Epithelial cell of proximal tubule (primary cell): ENCODE measurements at regions not wholly inside any gene's neighbourhood (a gene's known extent, or its start where the extent isn't known, plus 50 kb on each side); places are given as distances from the start of the nearest gene placed in this dataset.

Source experiments
- DNase-seq: peaks from one replicate; pipeline ENCODE4 v3.0.0-alpha.2; 2011; ENCODE audit warnings: low read depth
- H3K4me3 ChIP-seq: 2 replicates; pipeline ENCODE4 v1.5.1; 2011; ENCODE audit warnings: low read depth, mild to moderate bottlenecking, low read length
- TF ChIP-seq, protein P1 (sequence below): conservative IDR thresholded peaks from 2 replicates; pipeline ENCODE4 v1.5.1; 2012; ENCODE audit warnings: low read depth, mild to moderate bottlenecking, low read length

DNA sequence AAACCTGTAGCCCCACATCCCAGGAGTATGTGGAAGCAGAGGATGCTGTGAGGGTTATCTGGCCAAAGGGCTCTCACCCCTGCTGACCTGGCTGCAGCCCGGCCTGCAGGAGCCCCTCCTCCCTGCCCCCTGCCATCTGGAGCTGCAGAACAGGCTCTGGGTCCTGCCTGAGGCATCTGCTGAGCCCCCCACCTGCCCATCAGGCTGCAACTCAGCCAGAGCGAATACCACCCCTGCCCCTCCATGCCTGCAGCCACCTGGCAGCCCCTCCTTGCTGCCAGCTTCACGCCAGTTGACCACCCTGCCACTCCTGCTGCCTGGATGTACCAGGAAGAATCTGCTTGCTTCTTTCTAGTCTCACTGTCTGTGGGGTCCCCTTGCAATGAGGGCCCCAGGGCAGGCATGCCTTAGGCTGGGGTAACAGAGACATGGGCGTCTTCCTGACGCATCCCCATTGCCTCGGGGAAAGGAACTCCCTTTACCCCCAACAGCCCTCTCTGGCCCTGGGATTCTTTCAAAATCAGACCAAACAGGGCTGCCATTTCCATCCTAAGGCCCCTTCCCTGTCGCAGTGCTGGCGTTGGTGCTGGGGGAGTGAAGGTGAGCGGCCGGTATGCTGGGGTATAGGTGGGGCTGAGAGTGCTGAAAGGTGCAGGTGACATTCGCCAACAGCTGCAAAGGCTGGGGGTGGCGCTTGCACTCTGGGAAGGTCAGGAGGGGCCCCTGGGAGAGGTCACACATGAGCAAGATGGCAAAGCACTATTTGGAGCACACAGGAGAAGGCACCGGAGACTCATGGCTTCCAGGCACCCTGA, 1334.6 kb downstream of the TBC1D22A start:
- TF ChIP-seq, protein P1, sequence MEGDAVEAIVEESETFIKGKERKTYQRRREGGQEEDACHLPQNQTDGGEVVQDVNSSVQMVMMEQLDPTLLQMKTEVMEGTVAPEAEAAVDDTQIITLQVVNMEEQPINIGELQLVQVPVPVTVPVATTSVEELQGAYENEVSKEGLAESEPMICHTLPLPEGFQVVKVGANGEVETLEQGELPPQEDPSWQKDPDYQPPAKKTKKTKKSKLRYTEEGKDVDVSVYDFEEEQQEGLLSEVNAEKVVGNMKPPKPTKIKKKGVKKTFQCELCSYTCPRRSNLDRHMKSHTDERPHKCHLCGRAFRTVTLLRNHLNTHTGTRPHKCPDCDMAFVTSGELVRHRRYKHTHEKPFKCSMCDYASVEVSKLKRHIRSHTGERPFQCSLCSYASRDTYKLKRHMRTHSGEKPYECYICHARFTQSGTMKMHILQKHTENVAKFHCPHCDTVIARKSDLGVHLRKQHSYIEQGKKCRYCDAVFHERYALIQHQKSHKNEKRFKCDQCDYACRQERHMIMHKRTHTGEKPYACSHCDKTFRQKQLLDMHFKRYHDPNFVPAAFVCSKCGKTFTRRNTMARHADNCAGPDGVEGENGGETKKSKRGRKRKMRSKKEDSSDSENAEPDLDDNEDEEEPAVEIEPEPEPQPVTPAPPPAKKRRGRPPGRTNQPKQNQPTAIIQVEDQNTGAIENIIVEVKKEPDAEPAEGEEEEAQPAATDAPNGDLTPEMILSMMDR: no peak
- no peak for DNase-seq
- H3K4me3 ChIP-seq: no peak overlapping the region

DNA sequence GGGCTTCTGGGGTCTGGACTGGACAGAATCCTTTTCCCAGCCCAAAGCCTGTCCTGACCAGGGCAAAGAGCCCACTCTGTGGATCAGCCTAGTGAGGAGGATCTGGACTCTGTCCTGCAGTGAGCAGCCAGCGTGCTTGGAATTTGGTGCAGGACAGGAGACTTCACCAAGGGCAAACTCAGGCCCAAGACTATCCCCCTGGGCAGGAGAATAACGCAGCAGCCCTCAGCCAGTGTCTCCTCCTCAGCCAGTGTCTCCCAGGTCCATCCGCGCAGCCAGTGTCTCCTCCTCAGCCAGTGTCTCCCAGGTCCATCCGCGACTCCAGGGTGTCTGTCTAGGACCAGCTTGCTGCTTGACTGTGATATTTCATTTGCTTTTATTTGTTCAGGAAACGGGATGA, 1334.0 kb downstream of the TBC1D22A start:
- DNase-seq: no peak
- TF ChIP-seq, protein P1: no peak
- no peak overlapping the region for H3K4me3 ChIP-seq

DNA sequence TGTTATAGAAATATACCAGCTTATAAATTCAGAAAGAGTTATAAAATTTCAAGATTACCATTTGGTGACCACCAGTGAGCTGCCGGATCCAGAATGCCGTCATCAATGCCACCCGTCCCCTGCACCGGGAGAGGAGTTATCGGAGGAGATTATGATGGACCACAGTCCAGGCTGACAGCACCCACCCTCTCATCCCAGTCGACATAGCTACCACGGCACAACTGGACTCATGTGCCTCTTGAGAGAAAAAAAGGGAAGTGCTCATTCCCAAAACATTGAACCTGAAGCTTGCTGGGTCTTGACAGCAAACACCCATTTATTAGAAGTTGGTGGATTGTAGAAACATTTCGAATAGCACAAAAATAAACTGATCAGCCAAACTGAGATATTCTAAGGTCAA, 1331.5 kb downstream of the TBC1D22A start:
- no peak for DNase-seq
- no peak overlapping the region for H3K4me3 ChIP-seq
- TF ChIP-seq, protein P1: no peak

DNA sequence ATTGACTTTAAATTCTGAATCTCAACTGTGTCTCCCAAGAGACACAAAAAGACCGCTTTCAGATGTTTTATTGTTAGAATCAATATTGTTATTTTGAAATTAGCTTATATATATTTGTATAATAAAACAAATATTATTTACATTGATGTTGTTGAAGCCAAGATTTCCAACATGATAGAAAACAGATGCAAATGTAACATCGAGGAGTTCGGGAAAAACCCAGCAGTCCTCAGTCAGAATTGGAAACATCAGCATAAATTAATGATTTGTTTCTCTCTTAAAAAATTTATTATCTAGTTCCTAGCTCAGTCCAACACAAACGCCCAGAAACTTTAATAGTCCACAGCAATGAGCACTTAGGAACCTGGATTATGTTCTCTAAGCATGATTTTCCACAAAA, 1330.4 kb downstream of the TBC1D22A start:
- DNase-seq: no peak
- no peak overlapping the region for H3K4me3 ChIP-seq
- TF ChIP-seq, protein P1: no peak

DNA sequence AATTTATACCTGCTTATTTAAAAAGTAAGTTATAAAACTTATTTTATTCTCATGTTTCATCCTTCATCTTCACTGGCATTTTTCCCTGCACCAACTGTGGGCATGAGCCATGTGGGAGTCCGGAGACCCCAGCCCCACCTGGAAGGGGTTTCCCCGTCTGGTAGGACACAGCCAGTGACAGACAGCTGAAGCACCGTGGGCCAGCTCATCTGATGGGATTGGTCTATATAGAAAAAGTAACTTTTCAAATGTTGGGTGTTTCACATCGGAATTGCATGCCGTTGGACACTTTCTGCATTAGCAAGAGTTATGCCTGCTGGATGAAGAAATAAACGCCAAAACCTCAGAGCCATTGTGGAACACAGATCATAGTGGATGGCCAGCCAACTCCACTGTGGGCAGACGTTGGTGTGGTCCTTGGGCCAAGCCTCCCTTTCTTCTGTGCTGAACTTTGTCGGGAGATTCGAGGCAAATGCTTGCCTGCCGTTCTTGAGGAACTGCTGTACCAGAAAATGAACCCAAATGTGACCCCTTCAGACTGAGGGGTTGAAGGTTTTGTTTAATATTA, 1329.3 kb downstream of the TBC1D22A start:
- TF ChIP-seq, protein P1: no peak
- no peak overlapping the region for H3K4me3 ChIP-seq
- DNase-seq: no peak

DNA sequence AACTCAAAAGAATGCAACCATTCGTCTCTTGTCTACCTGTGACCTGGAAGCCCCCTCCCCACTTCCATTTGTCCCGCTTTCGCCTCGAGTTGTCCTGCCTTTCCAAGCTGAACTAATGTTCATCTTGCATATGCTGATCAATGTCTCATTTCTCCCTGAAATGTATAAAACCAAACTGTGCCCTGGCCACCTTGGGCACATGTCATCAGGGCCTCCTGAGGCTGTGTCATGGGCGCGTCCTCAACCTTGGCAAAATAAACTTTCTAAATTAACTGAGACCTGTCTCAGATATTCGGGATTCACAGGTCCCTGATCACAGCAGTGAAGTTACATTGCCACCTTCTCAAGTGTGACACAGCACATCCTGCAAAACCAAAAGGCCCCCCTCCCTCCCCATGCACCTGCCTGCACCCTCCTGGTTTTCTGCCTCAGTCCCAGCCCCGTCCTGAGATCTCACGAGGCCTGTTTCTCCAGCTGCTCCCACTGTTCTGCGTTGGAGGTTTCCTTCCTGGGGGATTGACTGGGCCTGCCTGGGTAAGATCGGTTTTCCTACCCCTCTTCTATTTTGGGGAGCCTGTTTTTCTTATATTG, 1328.7 kb downstream of the TBC1D22A start:
- no peak overlapping the region for H3K4me3 ChIP-seq
- TF ChIP-seq, protein P1: no peak
- DNase-seq: no peak
